ENCODE measurements at regions not wholly inside any gene's neighbourhood (a gene's known extent, or its start where the extent isn't known, plus 50 kb on each side); places are given as distances from the start of the nearest gene placed in this dataset.

DNA sequence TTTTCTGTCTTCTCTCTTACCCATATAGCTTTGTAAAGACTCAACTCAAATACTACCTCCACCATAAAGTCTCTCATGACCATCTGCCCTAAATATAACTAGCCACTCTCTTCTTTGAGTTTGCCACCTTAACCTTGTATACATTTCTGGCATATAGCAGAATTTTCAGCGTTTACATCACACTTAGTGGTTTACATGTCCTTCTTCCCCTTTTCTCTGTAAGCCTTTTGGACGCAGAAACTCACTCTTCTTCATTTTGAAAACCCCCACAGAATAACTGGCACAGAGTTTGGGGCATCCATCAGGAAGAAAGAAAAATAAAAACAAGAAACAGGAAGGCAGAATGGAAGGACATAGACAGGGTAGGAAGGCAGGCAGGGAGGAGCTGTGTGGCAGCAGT, 131.8 kb upstream of the DUSP10 start:
- BruUV-seq (replicated peaks) = no TSS peak
- no peak overlapping the region for H3K27ac Mint-ChIP-seq (ENCODE audit: unreplicated experiment)
- no peaks in the 10 kb centered on the region for H3K27me3 ChIP-seq (replicated peaks; ENCODE audit: control insufficient read depth, insufficient read depth, low read length)
- no peaks in the 10 kb centered on the region for H3K9me3 ChIP-seq
- DNase-seq = no peak
- no peaks in the 10 kb centered on the region for H3K36me3 ChIP-seq (ENCODE audit: control insufficient read depth, insufficient read depth, low read length)
- ChIA-PET CTCF (no interaction called here), POLR2A (no interaction called here)
- no peaks in the 10 kb centered on the region for H3K36me3 Mint-ChIP-seq (ENCODE audit: insufficient read depth, unreplicated experiment)
- no peaks in the 10 kb centered on the region for H3K4me1 Mint-ChIP-seq (ENCODE audit: low read depth, unreplicated experiment)
- intact Hi-C loops (cut with micrococcal nuclease; ENCODE audit: unreplicated experiment) = no loop called here
- H3K27me3 Mint-ChIP-seq (ENCODE audit: insufficient read depth, unreplicated experiment) = peaks cover 6% of the 10 kb centered on the region
- no peaks in the 10 kb centered on the region for H3K9me3 Mint-ChIP-seq (ENCODE audit: unreplicated experiment)
- no peak overlapping the region for H3K4me3 ChIP-seq (ENCODE audit: low read depth, low read length)
- H3K4me3 Mint-ChIP-seq (ENCODE audit: unreplicated experiment) = no peak overlapping the region
- TF ChIP-seq, protein P1, sequence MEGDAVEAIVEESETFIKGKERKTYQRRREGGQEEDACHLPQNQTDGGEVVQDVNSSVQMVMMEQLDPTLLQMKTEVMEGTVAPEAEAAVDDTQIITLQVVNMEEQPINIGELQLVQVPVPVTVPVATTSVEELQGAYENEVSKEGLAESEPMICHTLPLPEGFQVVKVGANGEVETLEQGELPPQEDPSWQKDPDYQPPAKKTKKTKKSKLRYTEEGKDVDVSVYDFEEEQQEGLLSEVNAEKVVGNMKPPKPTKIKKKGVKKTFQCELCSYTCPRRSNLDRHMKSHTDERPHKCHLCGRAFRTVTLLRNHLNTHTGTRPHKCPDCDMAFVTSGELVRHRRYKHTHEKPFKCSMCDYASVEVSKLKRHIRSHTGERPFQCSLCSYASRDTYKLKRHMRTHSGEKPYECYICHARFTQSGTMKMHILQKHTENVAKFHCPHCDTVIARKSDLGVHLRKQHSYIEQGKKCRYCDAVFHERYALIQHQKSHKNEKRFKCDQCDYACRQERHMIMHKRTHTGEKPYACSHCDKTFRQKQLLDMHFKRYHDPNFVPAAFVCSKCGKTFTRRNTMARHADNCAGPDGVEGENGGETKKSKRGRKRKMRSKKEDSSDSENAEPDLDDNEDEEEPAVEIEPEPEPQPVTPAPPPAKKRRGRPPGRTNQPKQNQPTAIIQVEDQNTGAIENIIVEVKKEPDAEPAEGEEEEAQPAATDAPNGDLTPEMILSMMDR (IDR thresholded peaks at IDR 0.05; ENCODE audit: insufficient read depth in 1 of 2, low read depth in 1 of 2, low read length in 1 of 2, severe bottlenecking in 1 of 2, unreplicated experiment in 1 of 2) = no peak
- H3K4me1 ChIP-seq = no peaks in the 10 kb centered on the region

DNA sequence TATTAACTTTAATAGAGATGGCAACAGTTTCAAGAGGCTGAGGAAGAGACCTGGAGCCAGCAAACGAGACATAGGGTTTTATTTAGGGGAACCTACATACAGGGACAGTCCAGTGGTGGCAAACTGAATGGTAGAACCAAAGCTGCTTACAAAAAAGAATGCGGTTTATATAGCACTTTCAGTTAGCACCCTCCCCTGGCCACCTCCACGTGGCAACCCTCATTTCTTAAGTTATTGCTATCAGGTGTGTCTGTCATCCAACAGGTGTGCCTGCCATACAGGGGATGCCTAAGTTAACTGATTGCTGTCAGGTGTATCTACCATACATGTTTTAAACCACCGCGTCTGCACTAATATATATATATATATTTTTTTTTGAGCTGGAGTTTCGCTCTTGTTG, 129.2 kb upstream of the DUSP10 start:
- H3K36me3 ChIP-seq (ENCODE audit: control insufficient read depth, insufficient read depth, low read length) = no peaks in the 10 kb centered on the region
- no peaks in the 10 kb centered on the region for H3K4me1 ChIP-seq
- DNase-seq = no peak
- Mint-ChIP-seq H3K36me3 (ENCODE audit: insufficient read depth, unreplicated experiment) (no peaks in the 10 kb centered on the region), H3K4me1 (ENCODE audit: low read depth, unreplicated experiment) (no peaks in the 10 kb centered on the region), H3K9me3 (ENCODE audit: unreplicated experiment) (no peaks in the 10 kb centered on the region), H3K4me3 (ENCODE audit: unreplicated experiment) (no peak overlapping the region), H3K27ac (ENCODE audit: unreplicated experiment) (no peak overlapping the region), H3K27me3 (ENCODE audit: insufficient read depth, unreplicated experiment) (peaks cover 9% of the 10 kb centered on the region)
- BruUV-seq (replicated peaks) = no TSS peak
- TF ChIP-seq, protein P1 (IDR thresholded peaks at IDR 0.05; ENCODE audit: insufficient read depth in 1 of 2, low read depth in 1 of 2, low read length in 1 of 2, severe bottlenecking in 1 of 2, unreplicated experiment in 1 of 2) = no peak
- intact Hi-C loops (cut with micrococcal nuclease; ENCODE audit: unreplicated experiment) = no loop called here
- H3K9me3 ChIP-seq = no peaks in the 10 kb centered on the region
- H3K27me3 ChIP-seq (replicated peaks; ENCODE audit: control insufficient read depth, insufficient read depth, low read length) = no peaks in the 10 kb centered on the region
- H3K4me3 ChIP-seq (ENCODE audit: low read depth, low read length) = no peak overlapping the region
- ChIA-PET POLR2A (no interaction called here), CTCF (no interaction called here)

DNA sequence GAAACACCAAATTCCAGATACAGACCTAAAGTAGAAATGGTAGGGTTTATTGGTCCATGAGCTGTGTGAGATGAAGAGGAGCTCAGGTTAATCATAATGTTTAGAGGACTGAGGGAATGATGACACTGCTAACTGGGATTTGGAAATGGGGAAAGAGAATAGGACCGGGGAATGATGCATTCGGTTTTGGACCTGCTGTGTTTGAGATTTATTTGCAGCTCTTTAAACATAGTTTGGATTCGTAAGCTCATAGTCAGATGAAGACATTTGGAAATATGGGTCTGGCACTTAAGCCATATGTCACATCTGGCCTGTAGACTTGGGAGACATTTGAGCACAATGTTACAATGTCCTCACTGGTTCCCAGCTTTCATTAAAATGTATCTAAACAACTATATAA, 127.9 kb upstream of the DUSP10 start:
- Histone ChIP-seq H3K9me3 (no peaks in the 10 kb centered on the region), H3K4me1 (no peaks in the 10 kb centered on the region), H3K27me3 (replicated peaks; ENCODE audit: control insufficient read depth, insufficient read depth, low read length) (no peaks in the 10 kb centered on the region), H3K36me3 (ENCODE audit: control insufficient read depth, insufficient read depth, low read length) (no peaks in the 10 kb centered on the region), H3K4me3 (ENCODE audit: low read depth, low read length) (no peak overlapping the region)
- DNase-seq = no peak
- POLR2A ChIA-PET = no interaction called here
- intact Hi-C loops (cut with micrococcal nuclease; ENCODE audit: unreplicated experiment) = no loop called here
- no peaks in the 10 kb centered on the region for H3K36me3 Mint-ChIP-seq (ENCODE audit: insufficient read depth, unreplicated experiment)
- no peak overlapping the region for H3K27ac Mint-ChIP-seq (ENCODE audit: unreplicated experiment)
- no TSS peak for BruUV-seq (replicated peaks)
- H3K9me3 Mint-ChIP-seq (ENCODE audit: unreplicated experiment) = no peaks in the 10 kb centered on the region
- peaks cover 9% of the 10 kb centered on the region for H3K27me3 Mint-ChIP-seq (ENCODE audit: insufficient read depth, unreplicated experiment)
- no peaks in the 10 kb centered on the region for H3K4me1 Mint-ChIP-seq (ENCODE audit: low read depth, unreplicated experiment)
- CTCF ChIA-PET = no interaction called here
- TF ChIP-seq, protein P1 (IDR thresholded peaks at IDR 0.05; ENCODE audit: insufficient read depth in 1 of 2, low read depth in 1 of 2, low read length in 1 of 2, severe bottlenecking in 1 of 2, unreplicated experiment in 1 of 2) = no peak
- no peak overlapping the region for H3K4me3 Mint-ChIP-seq (ENCODE audit: unreplicated experiment)

Data from Caco-2 (cell line).